NB4 (cell line): ENCODE measurements at regions not wholly inside any gene's neighbourhood (a gene's known extent, or its start where the extent isn't known, plus 50 kb on each side); places are given as distances from the start of the nearest gene placed in this dataset.

Experiments used
- DNase-seq: peaks from one replicate; pipeline ENCODE4 v3.0.0; 2010; ENCODE audit warnings: low read depth
- H3K4me3 ChIP-seq: one replicate; pipeline ENCODE4 v1.5.1; 2011; ENCODE audit warnings: mild to moderate bottlenecking, low read depth, low read length, moderate library complexity
- MYC ChIP-seq: IDR thresholded peaks from 2 replicates; pipeline ENCODE4 v1.6.1; 2011; ENCODE audit warnings: low read depth, low read length
- POLR2A ChIP-seq: IDR thresholded peaks from 2 replicates; pipeline ENCODE4 v1.6.1; 2011; ENCODE audit warnings: mild to moderate bottlenecking; ENCODE audit not compliant: insufficient read length; ENCODE audit errors: extremely low read depth
- TF ChIP-seq, protein P1 (sequence below): IDR thresholded peaks from one replicate; pipeline ENCODE4 v1.5.1; 2012; ENCODE audit warnings: low read depth, low read length
- TF ChIP-seq, protein P2 (sequence below): IDR thresholded peaks from 2 replicates; pipeline ENCODE4 v1.6.1; 2011; ENCODE audit warnings: low read depth, low read length

DNA sequence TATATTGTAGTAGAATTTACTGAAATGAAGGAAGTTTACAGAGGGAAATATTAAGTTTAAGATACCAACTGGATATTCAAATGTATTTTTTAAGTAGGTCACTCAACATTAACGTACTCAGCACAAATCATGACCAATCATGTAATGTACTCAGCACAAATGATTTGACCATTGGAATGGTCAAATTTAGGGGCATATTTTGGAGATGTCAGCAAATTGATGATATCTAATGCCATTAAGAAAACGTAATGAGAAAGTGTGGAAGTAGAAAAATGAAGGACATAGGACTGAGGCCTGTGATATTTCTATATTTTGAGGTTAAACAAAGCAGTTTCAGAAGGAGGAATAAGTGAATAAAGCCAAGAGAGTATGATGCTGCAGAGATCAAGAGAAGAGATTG is 334.8 kb downstream of the KIF2B start:
- no peak overlapping the region for H3K4me3 ChIP-seq
- no peak for TF ChIP-seq POLR2A
- no peak for DNase-seq

DNA sequence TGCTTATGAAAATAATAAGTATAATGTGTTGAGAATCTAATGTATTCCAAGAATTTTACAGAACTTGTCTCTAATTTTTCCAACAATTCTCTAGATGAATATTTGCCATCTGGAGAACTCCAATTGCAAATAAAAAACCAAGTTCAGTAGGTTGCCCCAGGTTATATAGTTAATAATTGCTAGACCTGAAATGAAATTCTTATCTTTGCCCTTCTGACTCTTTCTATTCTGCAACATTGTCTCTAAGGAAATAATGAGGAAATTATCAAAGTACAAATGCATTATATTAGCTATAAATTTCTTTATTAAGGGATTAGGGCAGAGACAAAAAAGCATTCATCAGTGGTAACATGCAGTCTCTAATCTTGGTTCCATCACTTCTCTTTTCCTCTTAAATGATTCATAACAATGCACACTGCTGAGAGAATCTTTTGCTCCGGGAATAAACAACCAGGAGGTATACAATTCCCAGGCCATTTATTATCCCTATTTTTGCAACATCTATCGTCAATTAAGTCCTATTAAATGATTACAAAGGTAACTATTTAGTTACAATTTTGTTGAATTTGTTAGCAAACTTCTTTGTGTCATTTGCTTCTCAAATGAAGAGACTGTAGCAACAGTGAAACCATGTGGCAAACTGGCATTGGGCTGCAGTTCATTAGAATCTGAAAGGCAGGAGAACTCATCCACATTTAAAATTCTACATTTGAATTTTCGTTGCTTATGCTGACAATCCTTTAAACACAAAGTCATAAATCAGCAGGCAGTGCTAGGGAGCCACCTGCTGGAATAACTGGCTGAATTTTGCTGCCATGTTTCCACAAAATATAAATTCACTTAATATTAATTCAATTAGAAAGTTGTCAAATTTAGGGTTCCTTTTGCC is 349.6 kb downstream of the KIF2B start:
- DNase-seq: peak; percentile 37
- TF ChIP-seq, protein P1, sequence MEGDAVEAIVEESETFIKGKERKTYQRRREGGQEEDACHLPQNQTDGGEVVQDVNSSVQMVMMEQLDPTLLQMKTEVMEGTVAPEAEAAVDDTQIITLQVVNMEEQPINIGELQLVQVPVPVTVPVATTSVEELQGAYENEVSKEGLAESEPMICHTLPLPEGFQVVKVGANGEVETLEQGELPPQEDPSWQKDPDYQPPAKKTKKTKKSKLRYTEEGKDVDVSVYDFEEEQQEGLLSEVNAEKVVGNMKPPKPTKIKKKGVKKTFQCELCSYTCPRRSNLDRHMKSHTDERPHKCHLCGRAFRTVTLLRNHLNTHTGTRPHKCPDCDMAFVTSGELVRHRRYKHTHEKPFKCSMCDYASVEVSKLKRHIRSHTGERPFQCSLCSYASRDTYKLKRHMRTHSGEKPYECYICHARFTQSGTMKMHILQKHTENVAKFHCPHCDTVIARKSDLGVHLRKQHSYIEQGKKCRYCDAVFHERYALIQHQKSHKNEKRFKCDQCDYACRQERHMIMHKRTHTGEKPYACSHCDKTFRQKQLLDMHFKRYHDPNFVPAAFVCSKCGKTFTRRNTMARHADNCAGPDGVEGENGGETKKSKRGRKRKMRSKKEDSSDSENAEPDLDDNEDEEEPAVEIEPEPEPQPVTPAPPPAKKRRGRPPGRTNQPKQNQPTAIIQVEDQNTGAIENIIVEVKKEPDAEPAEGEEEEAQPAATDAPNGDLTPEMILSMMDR: peak; percentile 45
- TF ChIP-seq, protein P2, sequence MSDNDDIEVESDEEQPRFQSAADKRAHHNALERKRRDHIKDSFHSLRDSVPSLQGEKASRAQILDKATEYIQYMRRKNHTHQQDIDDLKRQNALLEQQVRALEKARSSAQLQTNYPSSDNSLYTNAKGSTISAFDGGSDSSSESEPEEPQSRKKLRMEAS: no peak
- H3K4me3 ChIP-seq: no peak overlapping the region

DNA sequence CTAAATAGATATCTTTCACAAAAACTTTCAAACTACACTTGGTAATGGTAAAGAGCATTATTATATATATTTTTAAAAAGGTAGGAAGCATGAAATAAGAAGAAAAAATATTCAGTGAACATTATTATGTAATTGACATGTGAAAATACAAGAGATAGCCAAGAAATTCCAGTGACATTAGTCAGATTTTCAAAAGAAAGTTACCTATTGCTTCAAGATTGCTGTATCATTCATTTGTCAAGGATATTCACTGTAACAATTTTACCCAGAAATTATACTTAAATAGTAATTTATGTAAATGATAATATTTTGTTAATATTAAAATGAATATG is 350.2 kb downstream of the KIF2B start:
- no peak overlapping the region for H3K4me3 ChIP-seq
- TF ChIP-seq, protein P2: no peak
- TF ChIP-seq POLR2A (no peak), MYC (no peak)
- TF ChIP-seq, protein P1: no peak
- no peak for DNase-seq

DNA sequence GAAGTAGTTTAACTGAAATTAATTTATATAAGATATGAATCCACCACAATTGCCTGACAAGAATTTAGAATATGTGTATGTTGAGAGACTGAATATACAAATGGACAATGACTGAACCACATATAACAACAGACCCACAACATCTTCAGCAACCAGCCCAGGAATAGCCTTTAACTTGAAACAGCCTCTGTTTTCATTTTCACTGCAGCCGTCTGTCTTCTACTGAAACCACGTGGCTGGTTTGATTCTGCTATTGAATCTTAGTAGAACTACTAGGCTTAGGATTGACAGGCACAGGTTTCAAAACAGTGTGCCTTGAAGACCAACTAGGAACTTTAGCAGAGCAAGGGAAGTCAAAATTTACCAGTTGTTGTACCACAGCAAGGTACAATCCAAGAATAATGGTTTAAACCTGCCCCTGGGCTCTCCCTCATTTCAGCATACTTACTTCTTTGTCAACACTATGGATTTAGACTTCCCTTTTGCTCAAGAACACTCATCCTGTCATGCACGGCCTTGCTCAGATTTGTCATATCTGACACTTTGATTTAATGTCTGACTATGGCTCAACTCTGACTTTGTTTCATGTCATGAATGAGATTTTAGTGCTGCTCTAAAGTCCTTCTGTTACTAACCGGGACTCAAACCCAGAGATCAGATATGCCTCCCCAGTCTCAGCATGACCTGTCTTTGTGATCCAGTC is 355.0 kb downstream of the KIF2B start:
- no peak for DNase-seq
- H3K4me3 ChIP-seq: no peak overlapping the region
- TF ChIP-seq MYC (no peak), POLR2A (no peak)
- TF ChIP-seq, protein P2: no peak
- TF ChIP-seq, protein P1: no peak

DNA sequence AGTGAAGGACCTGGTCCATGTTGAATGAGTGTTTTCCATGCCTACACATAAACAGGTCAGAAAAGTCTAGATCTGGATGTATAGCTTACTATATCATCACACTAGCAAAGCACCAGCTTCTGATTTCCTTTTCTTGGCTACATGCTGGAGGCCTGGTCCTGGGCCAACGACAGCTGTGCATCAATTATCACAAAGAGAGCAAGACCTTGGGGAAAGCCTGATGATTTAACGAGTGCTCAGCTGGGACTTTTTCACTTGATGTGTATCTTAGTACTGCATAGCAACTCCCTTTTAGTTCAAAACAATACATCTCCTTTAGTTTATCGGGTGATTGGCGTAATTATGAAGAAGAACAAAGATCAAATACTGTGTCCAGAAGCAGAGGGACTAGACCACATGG is 358.2 kb downstream of the KIF2B start:
- no peak overlapping the region for H3K4me3 ChIP-seq
- TF ChIP-seq MYC (no peak), POLR2A (no peak)
- TF ChIP-seq, protein P2: no peak
- TF ChIP-seq, protein P1: no peak
- no peak for DNase-seq

DNA sequence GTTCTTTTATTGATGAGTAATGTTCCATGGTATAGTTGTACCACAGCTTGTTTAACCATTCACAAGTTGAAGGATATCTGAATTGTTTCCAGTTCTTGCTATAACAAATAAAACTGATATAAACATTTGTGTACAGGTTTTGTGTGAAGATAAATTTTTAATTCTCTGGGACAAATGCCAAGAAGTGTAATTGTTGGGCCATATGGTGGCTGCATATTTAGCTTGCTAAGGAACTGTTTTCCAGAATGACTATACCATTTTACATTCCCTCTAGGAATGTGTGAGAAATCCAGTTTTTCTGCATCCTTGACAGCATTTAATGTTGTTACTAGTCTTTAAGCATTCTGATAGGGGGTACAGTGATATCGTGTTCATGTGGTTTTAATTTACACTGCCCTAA is 368.5 kb downstream of the KIF2B start:
- DNase-seq: no peak
- H3K4me3 ChIP-seq: no peak overlapping the region
- TF ChIP-seq, protein P1: no peak
- TF ChIP-seq POLR2A: no peak
- TF ChIP-seq, protein P2: no peak
- TF ChIP-seq MYC: no peak
